ENCODE measurements at regions not wholly inside any gene's neighbourhood (a gene's known extent, or its start where the extent isn't known, plus 50 kb on each side); places are given as distances from the start of the nearest gene placed in this dataset.

DNA sequence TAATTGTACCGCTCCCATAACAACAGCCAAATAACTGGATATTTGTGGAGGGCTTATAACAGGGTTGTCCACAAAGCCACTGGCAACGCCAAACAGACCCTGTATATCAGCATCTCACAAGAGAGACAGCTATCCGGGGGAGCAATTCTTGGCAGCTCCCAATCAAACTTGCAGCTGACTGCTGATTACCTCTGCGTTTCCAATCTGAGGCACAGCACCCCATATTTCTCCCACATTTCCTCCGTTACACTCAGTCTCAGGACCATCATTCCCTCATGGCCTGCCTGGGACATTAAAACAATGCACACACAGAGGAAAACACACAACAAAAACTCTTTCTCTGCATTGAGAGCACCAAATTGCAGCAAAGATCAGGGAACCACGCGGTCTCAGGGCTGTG lies 67.8 kb upstream of the SDK1 start:
- no peak overlapping the region for H3K4me3 ChIP-seq (ENCODE audit: low read length)
- H3K9ac ChIP-seq (ENCODE audit: low read length), result no peak overlapping the region
- H3K79me2 ChIP-seq (ENCODE audit: low read length), result no peaks in the 10 kb centered on the region
- H3K9me3 ChIP-seq (ENCODE audit: insufficient read depth, low read length), result no peaks in the 10 kb centered on the region
- H3K27me3 ChIP-seq (ENCODE audit: low read depth, low read length), result no peaks in the 10 kb centered on the region
- no peak overlapping the region for H3K27ac ChIP-seq (ENCODE audit: low read length)
- no peaks in the 10 kb centered on the region for H4K20me1 ChIP-seq (ENCODE audit: insufficient read depth, low read length)
- H3K4me2 ChIP-seq (ENCODE audit: low read length), result no peak overlapping the region
- H2AFZ ChIP-seq (ENCODE audit: low read depth, low read length), result no peak overlapping the region
- TF ChIP-seq, protein P1, sequence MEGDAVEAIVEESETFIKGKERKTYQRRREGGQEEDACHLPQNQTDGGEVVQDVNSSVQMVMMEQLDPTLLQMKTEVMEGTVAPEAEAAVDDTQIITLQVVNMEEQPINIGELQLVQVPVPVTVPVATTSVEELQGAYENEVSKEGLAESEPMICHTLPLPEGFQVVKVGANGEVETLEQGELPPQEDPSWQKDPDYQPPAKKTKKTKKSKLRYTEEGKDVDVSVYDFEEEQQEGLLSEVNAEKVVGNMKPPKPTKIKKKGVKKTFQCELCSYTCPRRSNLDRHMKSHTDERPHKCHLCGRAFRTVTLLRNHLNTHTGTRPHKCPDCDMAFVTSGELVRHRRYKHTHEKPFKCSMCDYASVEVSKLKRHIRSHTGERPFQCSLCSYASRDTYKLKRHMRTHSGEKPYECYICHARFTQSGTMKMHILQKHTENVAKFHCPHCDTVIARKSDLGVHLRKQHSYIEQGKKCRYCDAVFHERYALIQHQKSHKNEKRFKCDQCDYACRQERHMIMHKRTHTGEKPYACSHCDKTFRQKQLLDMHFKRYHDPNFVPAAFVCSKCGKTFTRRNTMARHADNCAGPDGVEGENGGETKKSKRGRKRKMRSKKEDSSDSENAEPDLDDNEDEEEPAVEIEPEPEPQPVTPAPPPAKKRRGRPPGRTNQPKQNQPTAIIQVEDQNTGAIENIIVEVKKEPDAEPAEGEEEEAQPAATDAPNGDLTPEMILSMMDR (IDR thresholded peaks at IDR 0.05; ENCODE audit: low read depth, low read length), result no peak
- TF ChIP-seq EZH2phosphoT487 (IDR thresholded peaks at IDR 0.05; ENCODE audit: low read depth), result no peak
- no peaks in the 10 kb centered on the region for H3K4me1 ChIP-seq (ENCODE audit: low read length)
- H3K36me3 ChIP-seq (replicated peaks; ENCODE audit: low read depth, low read length), result no peaks in the 10 kb centered on the region

DNA sequence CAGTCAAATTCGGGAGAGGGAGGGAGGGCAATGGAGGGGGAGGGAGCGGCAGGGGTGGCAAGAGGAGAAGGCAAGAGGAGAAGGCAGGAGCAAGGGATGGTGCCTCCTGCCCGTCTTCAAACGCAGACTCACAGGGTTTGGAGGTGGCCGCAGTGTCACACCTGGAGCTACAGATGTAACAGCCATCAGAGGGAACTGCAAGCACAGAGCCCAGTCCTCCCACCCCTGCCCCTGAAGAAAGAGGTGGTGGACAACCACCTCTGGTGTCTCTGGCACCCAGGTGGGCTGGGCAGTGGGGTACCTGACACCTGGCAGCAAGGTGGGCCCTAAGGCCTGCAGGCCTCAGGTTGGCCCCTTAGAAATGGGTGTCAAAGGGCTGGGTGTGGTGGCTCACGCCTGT lies 67.0 kb upstream of the SDK1 start:
- H3K36me3 ChIP-seq (replicated peaks; ENCODE audit: low read depth, low read length), result no peaks in the 10 kb centered on the region
- H3K9me3 ChIP-seq (ENCODE audit: insufficient read depth, low read length), result no peaks in the 10 kb centered on the region
- no peak overlapping the region for H3K4me3 ChIP-seq (ENCODE audit: low read length)
- no peaks in the 10 kb centered on the region for H4K20me1 ChIP-seq (ENCODE audit: insufficient read depth, low read length)
- no peaks in the 10 kb centered on the region for H3K79me2 ChIP-seq (ENCODE audit: low read length)
- no peak overlapping the region for H2AFZ ChIP-seq (ENCODE audit: low read depth, low read length)
- TF ChIP-seq, protein P1 (IDR thresholded peaks at IDR 0.05; ENCODE audit: low read depth, low read length), result no peak
- no peak for TF ChIP-seq EZH2phosphoT487 (IDR thresholded peaks at IDR 0.05; ENCODE audit: low read depth)
- H3K9ac ChIP-seq (ENCODE audit: low read length), result no peak overlapping the region
- H3K4me1 ChIP-seq (ENCODE audit: low read length), result no peaks in the 10 kb centered on the region
- H3K27ac ChIP-seq (ENCODE audit: low read length), result no peak overlapping the region
- H3K4me2 ChIP-seq (ENCODE audit: low read length), result no peak overlapping the region
- no peaks in the 10 kb centered on the region for H3K27me3 ChIP-seq (ENCODE audit: low read depth, low read length)

DNA sequence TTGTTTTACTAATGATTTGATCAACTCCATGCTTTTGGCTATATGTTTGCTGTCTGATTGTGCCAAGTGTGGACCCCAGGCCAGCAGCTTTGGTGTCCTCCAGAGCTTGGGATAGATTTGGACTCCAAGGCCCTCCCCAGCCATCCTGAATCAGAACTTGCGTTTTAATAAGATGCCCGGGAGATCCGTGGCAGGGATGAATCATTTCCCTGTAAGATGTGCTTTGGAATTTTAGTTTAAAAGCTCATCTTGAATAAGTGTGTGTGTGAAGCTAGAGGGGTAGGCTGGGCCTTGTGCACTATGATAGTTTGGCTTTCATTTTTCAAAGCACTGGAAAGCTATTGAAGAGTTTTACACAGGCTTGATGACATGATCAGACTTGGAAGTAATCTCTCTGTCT lies 66.2 kb upstream of the SDK1 start:
- TF ChIP-seq, protein P1 (IDR thresholded peaks at IDR 0.05; ENCODE audit: low read depth, low read length), result no peak
- H3K36me3 ChIP-seq (replicated peaks; ENCODE audit: low read depth, low read length), result no peaks in the 10 kb centered on the region
- no peak overlapping the region for H3K9ac ChIP-seq (ENCODE audit: low read length)
- no peak overlapping the region for H3K4me2 ChIP-seq (ENCODE audit: low read length)
- H3K79me2 ChIP-seq (ENCODE audit: low read length), result no peaks in the 10 kb centered on the region
- H3K4me1 ChIP-seq (ENCODE audit: low read length), result no peaks in the 10 kb centered on the region
- no peaks in the 10 kb centered on the region for H3K9me3 ChIP-seq (ENCODE audit: insufficient read depth, low read length)
- H2AFZ ChIP-seq (ENCODE audit: low read depth, low read length), result no peak overlapping the region
- H3K27ac ChIP-seq (ENCODE audit: low read length), result no peak overlapping the region
- H3K27me3 ChIP-seq (ENCODE audit: low read depth, low read length), result no peaks in the 10 kb centered on the region
- no peak overlapping the region for H3K4me3 ChIP-seq (ENCODE audit: low read length)
- H4K20me1 ChIP-seq (ENCODE audit: insufficient read depth, low read length), result no peaks in the 10 kb centered on the region

DNA sequence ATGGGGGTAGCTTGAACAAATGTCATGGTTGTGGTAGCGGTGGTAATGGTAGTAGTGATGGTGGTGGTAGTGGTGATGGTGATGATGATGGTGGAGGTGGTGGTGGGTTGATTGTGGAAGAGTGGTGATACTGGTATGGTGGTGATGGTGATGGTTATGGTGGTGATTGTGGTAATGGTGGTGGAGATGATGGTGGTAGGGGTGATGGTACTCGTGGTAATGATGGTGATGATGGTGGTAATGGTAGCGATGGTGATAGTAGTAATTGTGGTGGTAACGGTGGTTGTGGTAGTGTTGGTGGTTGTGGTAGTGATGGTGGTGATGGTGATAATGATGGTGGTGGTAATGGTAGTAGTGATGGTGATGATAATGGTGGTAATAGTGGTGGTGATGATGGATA lies 65.7 kb upstream of the SDK1 start:
- Histone ChIP-seq H4K20me1 (ENCODE audit: insufficient read depth, low read length) (no peaks in the 10 kb centered on the region), H3K4me2 (ENCODE audit: low read length) (no peak overlapping the region), H3K27ac (ENCODE audit: low read length) (no peak overlapping the region), H3K79me2 (ENCODE audit: low read length) (no peaks in the 10 kb centered on the region), H3K36me3 (replicated peaks; ENCODE audit: low read depth, low read length) (no peaks in the 10 kb centered on the region), H3K27me3 (ENCODE audit: low read depth, low read length) (no peaks in the 10 kb centered on the region), H3K4me1 (ENCODE audit: low read length) (no peaks in the 10 kb centered on the region), H3K9me3 (ENCODE audit: insufficient read depth, low read length) (no peaks in the 10 kb centered on the region), H2AFZ (ENCODE audit: low read depth, low read length) (no peak overlapping the region), H3K4me3 (ENCODE audit: low read length) (no peak overlapping the region), H3K9ac (ENCODE audit: low read length) (no peak overlapping the region)
- TF ChIP-seq, protein P1 (IDR thresholded peaks at IDR 0.05; ENCODE audit: low read depth, low read length), result no peak
- no peak for TF ChIP-seq EZH2phosphoT487 (IDR thresholded peaks at IDR 0.05; ENCODE audit: low read depth)
